Hepatocyte (in vitro differentiated cells): ENCODE measurements at regions not wholly inside any gene's neighbourhood (a gene's known extent, or its start where the extent isn't known, plus 50 kb on each side); places are given as distances from the start of the nearest gene placed in this dataset.

Experiments
- EZH2 ChIP-seq: fragments of 200-600 bp; sonication (generic); IDR thresholded peaks from 2 replicates; pipeline ENCODE4 v1.6.1; 2016; ENCODE audit warnings: antibody characterized with exemption, mild to moderate bottlenecking, borderline replicate concordance
- EZH2phosphoT487 ChIP-seq: fragments of 200-600 bp; sonication (generic); IDR thresholded peaks from one replicate; pipeline ENCODE4 v1.6.1; 2018; ENCODE audit warnings: antibody characterized with exemption, mild to moderate bottlenecking, low read depth, moderate library complexity; ENCODE audit not compliant: unreplicated experiment, severe bottlenecking
- TF ChIP-seq, protein P1 (sequence below): fragments of 200-600 bp; sonication (generic); IDR thresholded peaks from 2 replicates; pipeline ENCODE4 v1.5.1; 2016; ENCODE audit warnings: antibody characterized with exemption, mild to moderate bottlenecking; ENCODE audit not compliant: poor library complexity

DNA sequence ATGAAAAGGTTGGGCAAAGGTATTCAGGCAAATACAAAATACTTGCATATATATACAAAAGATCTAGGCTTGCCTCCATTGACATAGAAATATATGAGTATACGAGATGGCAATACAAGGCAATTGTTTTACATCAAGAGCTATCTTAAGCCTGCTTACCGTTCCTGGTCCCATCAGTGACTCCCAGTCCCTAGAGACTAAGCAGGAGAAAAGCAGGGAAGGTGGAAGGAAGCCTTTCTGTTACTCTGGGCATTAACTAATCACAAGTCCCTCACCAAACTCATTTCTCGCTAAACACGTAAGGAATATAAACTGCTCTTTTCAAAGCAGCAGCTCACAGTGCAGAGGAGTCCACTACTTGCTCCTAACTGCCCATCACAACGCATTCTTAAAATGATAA, 125.2 kb downstream of the ZNF608 start:
- TF ChIP-seq, protein P1, sequence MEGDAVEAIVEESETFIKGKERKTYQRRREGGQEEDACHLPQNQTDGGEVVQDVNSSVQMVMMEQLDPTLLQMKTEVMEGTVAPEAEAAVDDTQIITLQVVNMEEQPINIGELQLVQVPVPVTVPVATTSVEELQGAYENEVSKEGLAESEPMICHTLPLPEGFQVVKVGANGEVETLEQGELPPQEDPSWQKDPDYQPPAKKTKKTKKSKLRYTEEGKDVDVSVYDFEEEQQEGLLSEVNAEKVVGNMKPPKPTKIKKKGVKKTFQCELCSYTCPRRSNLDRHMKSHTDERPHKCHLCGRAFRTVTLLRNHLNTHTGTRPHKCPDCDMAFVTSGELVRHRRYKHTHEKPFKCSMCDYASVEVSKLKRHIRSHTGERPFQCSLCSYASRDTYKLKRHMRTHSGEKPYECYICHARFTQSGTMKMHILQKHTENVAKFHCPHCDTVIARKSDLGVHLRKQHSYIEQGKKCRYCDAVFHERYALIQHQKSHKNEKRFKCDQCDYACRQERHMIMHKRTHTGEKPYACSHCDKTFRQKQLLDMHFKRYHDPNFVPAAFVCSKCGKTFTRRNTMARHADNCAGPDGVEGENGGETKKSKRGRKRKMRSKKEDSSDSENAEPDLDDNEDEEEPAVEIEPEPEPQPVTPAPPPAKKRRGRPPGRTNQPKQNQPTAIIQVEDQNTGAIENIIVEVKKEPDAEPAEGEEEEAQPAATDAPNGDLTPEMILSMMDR, result no peak
- no peak for TF ChIP-seq EZH2
- no peak for TF ChIP-seq EZH2phosphoT487
